RWPE2 (cell line): ENCODE measurements at regions not wholly inside any gene's neighbourhood (a gene's known extent, or its start where the extent isn't known, plus 50 kb on each side); places are given as distances from the start of the nearest gene placed in this dataset.

ENCODE experiments used
- ATAC-seq: fragments of 200-7000 bp; cut with Tn5 transposase; 3 replicates; pipeline ENCODE4 v1.9.1; 2021; ENCODE audit warnings: low read depth
- DNase-seq: peaks from one replicate; pipeline ENCODE4 v3.0.0-alpha.2; 2020; ENCODE audit warnings: low spot score
- H3K27ac ChIP-seq: fragments of 450-650 bp; 2 replicates; pipeline ENCODE4 v1.5.1; 2017; ENCODE audit warnings: mild to moderate bottlenecking; ENCODE audit not compliant: poor library complexity, severe bottlenecking
- H3K27me3 ChIP-seq: fragments of 250-450 bp; sonication (Bioruptor Pico); 2 replicates; pipeline ENCODE4 v1.5.1; 2021; ENCODE audit warnings: mild to moderate bottlenecking, moderate library complexity; ENCODE audit not compliant: insufficient read depth, poor library complexity, severe bottlenecking
- H3K36me3 ChIP-seq: fragments of 250-450 bp; sonication (Bioruptor Pico); 2 replicates; pipeline ENCODE4 v1.5.1; 2020; ENCODE audit warnings: low read depth, mild to moderate bottlenecking, moderate library complexity
- H3K4me1 ChIP-seq: fragments of 250-450 bp; sonication (Bioruptor Pico); 2 replicates; pipeline ENCODE4 v1.5.1; 2021; ENCODE audit warnings: mild to moderate bottlenecking, moderate library complexity; ENCODE audit not compliant: insufficient read depth, poor library complexity, severe bottlenecking
- H3K4me3 ChIP-seq: fragments of 250-450 bp; sonication (Bioruptor Pico); 2 replicates; pipeline ENCODE4 v1.5.1; 2021; ENCODE audit warnings: mild to moderate bottlenecking, moderate library complexity; ENCODE audit not compliant: severe bottlenecking
- H3K9me3 ChIP-seq: fragments of 250-450 bp; sonication (Bioruptor Pico); 2 replicates; pipeline ENCODE4 v1.5.1; 2021; ENCODE audit warnings: mild to moderate bottlenecking, moderate library complexity; ENCODE audit not compliant: severe bottlenecking
- TF ChIP-seq, protein P1 (sequence below): fragments of 450-650 bp; IDR thresholded peaks from one replicate; pipeline ENCODE4 v1.5.1; 2017; ENCODE audit warnings: mild to moderate bottlenecking, moderate library complexity; ENCODE audit not compliant: poor library complexity, severe bottlenecking

DNA sequence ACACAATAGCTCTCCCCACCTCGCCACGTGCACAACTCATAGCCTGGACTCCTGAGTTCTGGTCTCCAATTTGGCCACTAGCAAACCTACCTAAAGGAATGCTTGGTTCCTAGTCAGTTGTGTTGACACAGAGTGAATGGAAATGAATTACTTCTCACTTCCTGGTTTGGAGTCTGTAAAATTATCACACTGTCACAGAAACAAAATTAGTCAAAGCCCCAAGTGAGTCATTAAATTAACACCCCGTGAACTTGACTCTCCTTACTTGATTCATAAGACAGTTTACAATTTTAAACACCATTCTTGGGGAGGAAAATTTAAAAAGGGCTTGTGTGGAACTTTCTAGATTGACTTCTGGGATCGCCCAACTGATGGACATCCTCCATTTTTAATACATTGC is 276.2 kb upstream of the CTNNB1 start:
- H3K27me3 ChIP-seq = no peaks in the 10 kb centered on the region
- ATAC-seq (no peak), DNase-seq (no peak)
- no peaks in the 10 kb centered on the region for H3K36me3 ChIP-seq
- H3K27ac ChIP-seq = no peak overlapping the region
- TF ChIP-seq, protein P1, sequence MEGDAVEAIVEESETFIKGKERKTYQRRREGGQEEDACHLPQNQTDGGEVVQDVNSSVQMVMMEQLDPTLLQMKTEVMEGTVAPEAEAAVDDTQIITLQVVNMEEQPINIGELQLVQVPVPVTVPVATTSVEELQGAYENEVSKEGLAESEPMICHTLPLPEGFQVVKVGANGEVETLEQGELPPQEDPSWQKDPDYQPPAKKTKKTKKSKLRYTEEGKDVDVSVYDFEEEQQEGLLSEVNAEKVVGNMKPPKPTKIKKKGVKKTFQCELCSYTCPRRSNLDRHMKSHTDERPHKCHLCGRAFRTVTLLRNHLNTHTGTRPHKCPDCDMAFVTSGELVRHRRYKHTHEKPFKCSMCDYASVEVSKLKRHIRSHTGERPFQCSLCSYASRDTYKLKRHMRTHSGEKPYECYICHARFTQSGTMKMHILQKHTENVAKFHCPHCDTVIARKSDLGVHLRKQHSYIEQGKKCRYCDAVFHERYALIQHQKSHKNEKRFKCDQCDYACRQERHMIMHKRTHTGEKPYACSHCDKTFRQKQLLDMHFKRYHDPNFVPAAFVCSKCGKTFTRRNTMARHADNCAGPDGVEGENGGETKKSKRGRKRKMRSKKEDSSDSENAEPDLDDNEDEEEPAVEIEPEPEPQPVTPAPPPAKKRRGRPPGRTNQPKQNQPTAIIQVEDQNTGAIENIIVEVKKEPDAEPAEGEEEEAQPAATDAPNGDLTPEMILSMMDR = no peak
- no peaks in the 10 kb centered on the region for H3K9me3 ChIP-seq
- H3K4me3 ChIP-seq = no peak overlapping the region
- no peaks in the 10 kb centered on the region for H3K4me1 ChIP-seq

DNA sequence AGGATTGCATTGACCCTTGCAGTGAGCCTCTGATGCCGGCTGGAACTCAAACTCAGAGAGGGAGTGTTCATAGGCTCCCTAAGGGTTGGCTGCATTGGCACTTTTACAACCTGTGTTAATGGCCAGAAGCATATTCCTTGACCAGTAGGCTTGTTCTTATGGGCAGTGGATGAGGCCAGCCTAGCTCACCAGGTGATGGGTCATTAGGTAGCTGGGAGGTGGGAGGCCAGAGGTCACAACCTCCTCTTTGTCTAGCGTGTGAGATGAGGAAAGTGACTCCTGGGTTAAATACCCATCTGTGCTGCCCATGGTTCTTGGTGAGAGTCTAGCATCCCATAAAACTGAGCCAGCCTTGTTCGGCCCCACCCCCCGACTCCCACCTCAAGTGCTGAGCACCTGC is 275.7 kb upstream of the CTNNB1 start:
- Histone ChIP-seq H3K4me1 (no peaks in the 10 kb centered on the region), H3K36me3 (no peaks in the 10 kb centered on the region), H3K4me3 (no peak overlapping the region), H3K27me3 (no peaks in the 10 kb centered on the region), H3K27ac (no peak overlapping the region), H3K9me3 (no peaks in the 10 kb centered on the region)
- DNase-seq (no peak), ATAC-seq (no peak)
- TF ChIP-seq, protein P1 = no peak

DNA sequence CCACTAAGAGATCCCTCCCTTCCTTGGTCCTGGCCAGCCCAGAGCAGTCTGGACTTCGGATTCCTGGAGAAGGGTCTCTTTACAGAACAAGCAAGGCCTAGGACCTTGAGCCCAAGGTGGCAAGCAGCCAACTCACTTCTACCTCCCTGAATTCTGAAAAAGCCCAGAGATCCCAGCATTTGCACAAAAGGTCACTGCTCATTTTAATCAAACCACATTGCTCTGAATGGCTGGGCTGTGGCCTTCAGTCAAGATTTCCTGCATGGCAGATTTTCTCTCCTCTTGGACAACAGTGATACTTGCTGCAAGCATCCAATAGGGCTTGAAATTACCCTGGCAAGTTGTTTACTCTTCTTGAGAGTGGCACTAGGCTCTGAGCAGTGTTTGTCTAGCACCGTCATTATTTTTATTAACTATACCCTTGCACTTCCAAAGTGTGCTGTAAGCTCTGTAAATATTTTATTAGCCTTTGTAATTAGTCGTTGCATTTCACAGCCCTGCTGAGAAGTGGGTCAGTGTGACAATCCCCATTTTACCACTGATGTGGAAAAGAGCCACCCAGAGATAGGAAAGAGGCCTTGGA is 274.7 kb upstream of the CTNNB1 start:
- ATAC-seq (no peak), DNase-seq (no peak)
- H3K9me3 ChIP-seq = no peaks in the 10 kb centered on the region
- no peaks in the 10 kb centered on the region for H3K36me3 ChIP-seq
- no peaks in the 10 kb centered on the region for H3K4me1 ChIP-seq
- no peaks in the 10 kb centered on the region for H3K27me3 ChIP-seq
- H3K4me3 ChIP-seq = no peak overlapping the region
- no peak overlapping the region for H3K27ac ChIP-seq
- TF ChIP-seq, protein P1 = no peak

DNA sequence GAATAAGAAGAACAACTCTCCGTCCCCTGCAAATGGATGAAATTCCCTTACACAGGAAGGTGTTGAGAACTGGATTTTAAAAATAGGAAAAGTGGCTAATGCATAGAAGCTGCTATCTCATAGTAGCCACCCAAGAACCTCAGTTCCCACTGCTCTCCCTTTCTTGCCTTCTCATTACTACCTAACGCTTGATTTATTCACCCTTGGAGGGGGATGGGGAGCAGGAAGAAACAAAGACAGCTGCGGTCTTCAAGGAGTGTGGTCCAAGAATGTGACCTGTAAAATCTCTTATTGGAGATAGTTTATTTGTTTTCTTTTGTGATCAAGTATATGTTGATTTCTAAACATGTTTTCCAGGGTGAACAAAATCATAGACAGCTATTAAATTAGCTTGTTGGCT is 274.1 kb upstream of the CTNNB1 start:
- no peak for DNase-seq
- Histone ChIP-seq H3K27ac (no peak overlapping the region), H3K36me3 (no peaks in the 10 kb centered on the region), H3K4me3 (no peak overlapping the region), H3K4me1 (no peaks in the 10 kb centered on the region), H3K9me3 (no peaks in the 10 kb centered on the region), H3K27me3 (no peaks in the 10 kb centered on the region)
- ATAC-seq = no peak
- TF ChIP-seq, protein P1 = no peak

DNA sequence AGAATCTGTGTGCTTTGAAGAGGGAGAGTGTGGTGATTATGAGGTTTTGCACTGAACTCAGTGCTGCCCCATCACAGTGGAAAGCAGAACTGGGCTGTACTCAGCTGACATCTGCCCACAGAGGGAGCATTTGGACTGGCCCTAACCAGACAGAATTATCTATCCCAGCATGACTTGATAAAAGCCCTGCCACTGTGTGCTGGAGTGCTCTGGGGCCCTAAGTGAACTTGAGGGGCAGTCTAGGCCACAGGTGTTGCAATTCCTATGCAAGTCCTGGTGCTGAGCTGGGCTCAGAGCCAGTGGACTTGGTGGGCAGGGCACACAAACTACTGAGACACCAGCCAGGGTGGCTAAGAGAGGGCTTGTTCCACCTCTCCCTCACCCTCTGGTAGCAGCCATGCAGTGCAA is 269.2 kb upstream of the CTNNB1 start:
- no peak overlapping the region for H3K27ac ChIP-seq
- no peaks in the 10 kb centered on the region for H3K4me1 ChIP-seq
- DNase-seq = no peak
- H3K27me3 ChIP-seq = no peaks in the 10 kb centered on the region
- no peak for ATAC-seq
- H3K36me3 ChIP-seq = no peaks in the 10 kb centered on the region
- TF ChIP-seq, protein P1 = no peak
- no peaks in the 10 kb centered on the region for H3K9me3 ChIP-seq
- no peak overlapping the region for H3K4me3 ChIP-seq
